ENCODE measurements at regions not wholly inside any gene's neighbourhood (a gene's known extent, or its start where the extent isn't known, plus 50 kb on each side); places are given as distances from the start of the nearest gene placed in this dataset.

DNA sequence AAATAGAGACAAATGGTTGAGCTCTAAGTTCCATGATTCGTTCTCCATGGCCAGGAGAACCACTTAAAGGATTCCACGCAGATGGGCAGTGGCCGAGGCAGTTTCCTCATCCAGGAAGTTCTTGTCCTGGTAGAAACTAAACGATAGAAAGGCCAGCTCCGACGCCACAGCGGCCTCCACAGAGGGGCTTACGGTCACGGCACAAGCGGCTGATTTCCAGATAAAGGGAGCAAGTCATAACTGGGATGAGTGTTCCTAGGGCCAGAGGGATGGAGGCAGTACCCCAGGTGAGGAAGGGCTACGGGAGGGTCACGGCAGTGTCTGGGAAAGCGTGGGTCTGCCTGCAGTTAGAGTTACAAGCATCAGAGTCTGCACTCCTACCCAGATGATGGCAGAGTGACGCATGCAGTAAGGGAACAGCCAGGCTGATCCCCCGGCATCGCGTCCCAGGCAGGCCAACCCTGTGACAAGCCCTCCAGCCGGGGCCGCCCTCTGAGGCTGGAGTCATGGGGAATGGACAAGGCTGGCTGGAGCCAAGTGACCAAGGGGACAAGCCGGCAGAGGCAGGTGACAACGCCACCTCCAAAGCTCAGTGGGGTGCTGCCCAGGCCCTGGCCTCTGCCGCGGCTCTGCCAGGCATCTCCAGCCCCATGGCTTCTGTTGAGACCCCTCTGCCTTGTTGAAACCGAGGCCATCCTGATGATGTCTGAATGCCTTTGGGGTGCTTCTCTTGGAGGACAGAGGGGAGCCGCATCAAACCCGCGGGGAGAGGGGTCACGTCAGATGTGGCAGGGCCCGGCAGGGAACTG, 475.1 kb downstream of the BRD1 start:
- POLR2A ChIA-PET, result no interaction called here
- H3K4me2 ChIP-seq (replicated peaks; ENCODE audit: low read depth, low read length, poor library complexity, severe bottlenecking), result no peak overlapping the region
- no peaks in the 10 kb centered on the region for H3K4me1 Mint-ChIP-seq
- H3K4me1 ChIP-seq (ENCODE audit: control insufficient read depth in 2 of 2, insufficient read depth in 2 of 2, low read length in 2 of 2), result no peaks in the 10 kb centered on the region
- 91% methylated on average over 29 of the region's 29 CpGs for WGBS (ENCODE audit: insufficient coverage)
- no peaks in the 10 kb centered on the region for H3K36me3 ChIP-seq (replicated peaks in 1 of 2; ENCODE audit: control extremely low read depth in 1 of 2, control insufficient read depth in 1 of 2, extremely low read depth in 1 of 2, insufficient read depth in 2 of 2, low read length in 1 of 2)
- H3K9ac ChIP-seq (ENCODE audit: low read length), result no peak overlapping the region
- no peak overlapping the region for H2AFZ ChIP-seq (ENCODE audit: insufficient read depth, low read depth, low read length, poor library complexity, severe bottlenecking)
- intact Hi-C loops (cut with micrococcal nuclease), result no loop called here
- H3K27ac ChIP-seq (ENCODE audit: low read length in 2 of 2), result no peak overlapping the region
- H4K20me1 ChIP-seq (ENCODE audit: control insufficient read depth, insufficient read depth, low read length, poor library complexity, severe bottlenecking), result no peaks in the 10 kb centered on the region
- H3K79me2 ChIP-seq (ENCODE audit: control insufficient read depth, insufficient read depth, low read length), result no peaks in the 10 kb centered on the region
- no peaks in the 10 kb centered on the region for H3K9me3 Mint-ChIP-seq (ENCODE audit: insufficient read depth)
- H3K4me3 ChIP-seq (ENCODE audit: control extremely low read depth in 1 of 5, extremely low read depth in 1 of 5, insufficient read depth in 1 of 5, low read depth in 2 of 5, low read length in 4 of 5), result no peak overlapping the region
- peaks cover 0 to 6% (median 0%) of the 10 kb centered on the region in 3 donors for H3K9me3 ChIP-seq (ENCODE audit: control extremely low read depth in 1 of 3, control insufficient read depth in 2 of 3, insufficient read depth in 1 of 3, low read length in 2 of 3)
- no peak for DNase-seq
- peaks cover 0 to 6% (median 0%) of the 10 kb centered on the region in 4 experiments for H3K27me3 ChIP-seq (replicated peaks in 1 of 4; ENCODE audit: control extremely low read depth in 1 of 4, control insufficient read depth in 3 of 4, insufficient read depth in 4 of 4, low read length in 3 of 4)
- no peak overlapping the region for H3K4me3 Mint-ChIP-seq
- CTCF ChIA-PET, result no interaction called here
- no peak for ATAC-seq (ENCODE audit: low read depth)
- H3K27ac Mint-ChIP-seq, result no peak overlapping the region
- no peak for TF ChIP-seq EZH2 (IDR thresholded peaks at IDR 0.05; ENCODE audit: borderline replicate concordance, insufficient read depth, low read depth, low read length, poor library complexity, severe bottlenecking)
- TF ChIP-seq, protein P1, sequence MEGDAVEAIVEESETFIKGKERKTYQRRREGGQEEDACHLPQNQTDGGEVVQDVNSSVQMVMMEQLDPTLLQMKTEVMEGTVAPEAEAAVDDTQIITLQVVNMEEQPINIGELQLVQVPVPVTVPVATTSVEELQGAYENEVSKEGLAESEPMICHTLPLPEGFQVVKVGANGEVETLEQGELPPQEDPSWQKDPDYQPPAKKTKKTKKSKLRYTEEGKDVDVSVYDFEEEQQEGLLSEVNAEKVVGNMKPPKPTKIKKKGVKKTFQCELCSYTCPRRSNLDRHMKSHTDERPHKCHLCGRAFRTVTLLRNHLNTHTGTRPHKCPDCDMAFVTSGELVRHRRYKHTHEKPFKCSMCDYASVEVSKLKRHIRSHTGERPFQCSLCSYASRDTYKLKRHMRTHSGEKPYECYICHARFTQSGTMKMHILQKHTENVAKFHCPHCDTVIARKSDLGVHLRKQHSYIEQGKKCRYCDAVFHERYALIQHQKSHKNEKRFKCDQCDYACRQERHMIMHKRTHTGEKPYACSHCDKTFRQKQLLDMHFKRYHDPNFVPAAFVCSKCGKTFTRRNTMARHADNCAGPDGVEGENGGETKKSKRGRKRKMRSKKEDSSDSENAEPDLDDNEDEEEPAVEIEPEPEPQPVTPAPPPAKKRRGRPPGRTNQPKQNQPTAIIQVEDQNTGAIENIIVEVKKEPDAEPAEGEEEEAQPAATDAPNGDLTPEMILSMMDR (IDR thresholded peaks at IDR 0.05), result no peak
- H3K27me3 Mint-ChIP-seq, result peaks cover 15% of the 10 kb centered on the region

DNA sequence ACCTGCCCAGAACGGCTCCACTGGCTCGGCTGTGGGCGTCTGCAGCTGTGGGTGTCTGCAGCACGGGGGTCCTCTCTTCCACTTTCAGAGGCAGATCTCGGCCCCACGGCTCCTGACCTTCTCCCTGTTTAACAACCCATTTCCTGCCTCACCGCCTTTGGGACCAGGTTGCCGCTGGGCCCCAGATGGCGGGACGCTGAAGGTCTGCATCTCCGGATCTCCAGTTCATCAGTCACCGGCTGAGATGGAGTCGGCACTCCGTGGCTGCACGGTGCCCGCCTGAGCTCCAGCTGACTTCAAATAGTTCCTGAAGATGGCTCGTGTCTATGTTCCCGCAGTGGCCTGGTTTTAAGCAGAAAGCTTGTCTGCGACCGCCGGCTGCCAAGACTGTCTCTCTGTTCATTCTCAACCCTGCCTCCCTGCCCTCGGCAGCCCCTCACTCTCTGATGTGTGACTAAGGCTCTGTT, 475.9 kb downstream of the BRD1 start:
- H3K4me1 ChIP-seq (ENCODE audit: control insufficient read depth in 2 of 2, insufficient read depth in 2 of 2, low read length in 2 of 2), result no peaks in the 10 kb centered on the region
- WGBS (ENCODE audit: insufficient coverage), result 76% methylated on average over 20 of the region's 22 CpGs
- CTCF ChIA-PET, result no interaction called here
- no peaks in the 10 kb centered on the region for H3K79me2 ChIP-seq (ENCODE audit: control insufficient read depth, insufficient read depth, low read length)
- peaks cover 0 to 6% (median 0%) of the 10 kb centered on the region in 3 donors for H3K9me3 ChIP-seq (ENCODE audit: control extremely low read depth in 1 of 3, control insufficient read depth in 2 of 3, insufficient read depth in 1 of 3, low read length in 2 of 3)
- H3K36me3 ChIP-seq (replicated peaks in 1 of 2; ENCODE audit: control extremely low read depth in 1 of 2, control insufficient read depth in 1 of 2, extremely low read depth in 1 of 2, insufficient read depth in 2 of 2, low read length in 1 of 2), result no peaks in the 10 kb centered on the region
- Mint-ChIP-seq H3K27ac (no peak overlapping the region), H3K27me3 (peaks cover 15% of the 10 kb centered on the region), H3K4me1 (no peaks in the 10 kb centered on the region), H3K4me3 (peak overlapping the region; percentile 37), H3K9me3 (ENCODE audit: insufficient read depth) (no peaks in the 10 kb centered on the region)
- H4K20me1 ChIP-seq (ENCODE audit: control insufficient read depth, insufficient read depth, low read length, poor library complexity, severe bottlenecking), result no peaks in the 10 kb centered on the region
- H3K4me3 ChIP-seq (ENCODE audit: control extremely low read depth in 1 of 5, extremely low read depth in 1 of 5, insufficient read depth in 1 of 5, low read depth in 2 of 5, low read length in 4 of 5), result peak overlapping the region in 1 of 5 experiments; percentile 12
- H3K9ac ChIP-seq (ENCODE audit: low read length), result no peak overlapping the region
- no peak overlapping the region for H3K4me2 ChIP-seq (replicated peaks; ENCODE audit: low read depth, low read length, poor library complexity, severe bottlenecking)
- no peak for ATAC-seq (ENCODE audit: low read depth)
- POLR2A ChIA-PET, result no interaction called here
- no peak for TF ChIP-seq EZH2 (IDR thresholded peaks at IDR 0.05; ENCODE audit: borderline replicate concordance, insufficient read depth, low read depth, low read length, poor library complexity, severe bottlenecking)
- TF ChIP-seq, protein P1 (IDR thresholded peaks at IDR 0.05), result no peak
- no peak for DNase-seq
- H3K27ac ChIP-seq (ENCODE audit: low read length in 2 of 2), result no peak overlapping the region
- no peak overlapping the region for H2AFZ ChIP-seq (ENCODE audit: insufficient read depth, low read depth, low read length, poor library complexity, severe bottlenecking)
- H3K27me3 ChIP-seq (replicated peaks in 1 of 4; ENCODE audit: control extremely low read depth in 1 of 4, control insufficient read depth in 3 of 4, insufficient read depth in 4 of 4, low read length in 3 of 4), result peaks cover 0 to 6% (median 0%) of the 10 kb centered on the region in 4 experiments
- intact Hi-C loops (cut with micrococcal nuclease), result no loop called here
